Activated CD8-positive, alpha-beta memory T cell treated with anti-CD3 and anti-CD28 coated beads, Interleukin-2, amount 10 ng/mL, durations not matched to agents 7 days and 5 days (primary cell): ENCODE measurements at regions not wholly inside any gene's neighbourhood (a gene's known extent, or its start where the extent isn't known, plus 50 kb on each side); places are given as distances from the start of the nearest gene placed in this dataset.
"Not testable (repeated sequence)": the region's sequence is repeated elsewhere in the genome, so short reads cannot be mapped to it uniquely, and the experiment has no call there.

Experiments
- ATAC-seq: fragments of 150-1000 bp; cut with Tn5 transposase; one replicate; pipeline ENCODE4 v1.10.0; 2021; ENCODE audit warnings: moderate library complexity
- CTCF ChIA-PET: fragments of 350-600 bp; sonication (Branson Sonifier 250); formaldehyde crosslinking; loops from one replicate; lab custom pipeline; 2021; ENCODE audit warnings: antibody characterized with exemption; lab: Charles Lee
- DNase-seq: peaks from one replicate; pipeline ENCODE4 v3.0.0-alpha.2; 2020
- H3K27ac Mint-ChIP-seq: one replicate; pipeline ENCODE4 v1.8.0; 2021; ENCODE audit warnings: mild to moderate bottlenecking, mixed read lengths
- H3K27me3 Mint-ChIP-seq: one replicate; pipeline ENCODE4 v1.8.0; 2021; ENCODE audit warnings: mixed read lengths
- H3K36me3 Mint-ChIP-seq: one replicate; pipeline ENCODE4 v1.8.0; 2021; ENCODE audit warnings: mild to moderate bottlenecking, mixed read lengths
- H3K4me1 Mint-ChIP-seq: one replicate; pipeline ENCODE4 v1.8.0; 2021; ENCODE audit warnings: mixed read lengths
- H3K4me3 Mint-ChIP-seq: one replicate; pipeline ENCODE4 v1.8.0; 2021; ENCODE audit warnings: mild to moderate bottlenecking, moderate library complexity, mixed read lengths
- H3K9me3 Mint-ChIP-seq: one replicate; pipeline ENCODE4 v1.8.0; 2022; ENCODE audit warnings: low read depth, mixed read lengths

GRCh38 chr18:12179029-12179428 is 75.1 kb upstream of the CIDEA start:
- DNase-seq, H3K27ac Mint-ChIP-seq, H3K9me3 Mint-ChIP-seq, H3K4me3 Mint-ChIP-seq, CTCF ChIA-PET, H3K27me3 Mint-ChIP-seq, ATAC-seq, H3K36me3 Mint-ChIP-seq, H3K4me1 Mint-ChIP-seq: not testable (repeated sequence)

DNA sequence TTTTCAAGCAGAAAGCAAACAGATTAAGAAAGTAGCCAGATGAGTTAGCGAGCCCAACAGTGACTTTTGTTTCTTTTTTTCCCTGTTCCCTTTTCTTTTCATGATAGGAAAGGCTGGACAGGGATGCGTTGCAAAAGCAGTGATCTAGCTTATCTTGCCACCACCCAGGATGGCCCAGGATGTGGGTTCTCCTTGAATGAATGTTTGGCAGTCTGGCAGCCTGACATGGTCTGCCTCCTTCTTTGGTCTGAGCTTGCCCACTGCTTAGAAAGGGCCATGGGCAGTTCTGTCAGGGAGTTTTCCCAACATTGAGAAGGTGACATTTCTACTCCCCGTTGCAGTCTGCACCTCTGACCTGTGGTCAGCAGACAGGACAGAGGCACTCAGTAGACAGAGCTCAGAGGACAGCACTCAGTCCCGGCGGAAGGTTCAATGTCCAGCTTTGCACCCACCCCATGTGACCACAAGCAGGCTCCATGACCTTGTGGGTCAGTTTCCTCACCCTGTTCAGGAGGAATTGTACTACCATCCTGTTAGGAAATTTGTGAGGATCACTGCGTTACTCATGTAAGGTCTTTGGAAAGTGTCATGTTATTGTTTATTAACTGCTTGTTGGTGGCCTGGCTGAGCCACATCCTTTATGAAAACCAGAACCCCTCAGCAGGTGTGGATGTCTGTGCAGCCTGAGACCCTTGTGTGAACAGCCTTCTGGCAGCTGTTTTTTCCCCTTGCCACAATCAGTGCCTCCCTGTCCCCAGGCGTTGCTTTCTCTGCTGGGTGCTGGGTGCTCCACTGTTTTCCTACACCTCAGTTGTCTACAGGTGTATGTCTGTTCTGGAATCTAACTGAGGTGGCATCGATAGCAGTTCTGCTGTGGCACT is 74.2 kb upstream of the CIDEA start:
- H3K9me3 Mint-ChIP-seq, H3K27ac Mint-ChIP-seq, CTCF ChIA-PET, H3K27me3 Mint-ChIP-seq, H3K36me3 Mint-ChIP-seq, H3K4me1 Mint-ChIP-seq, ATAC-seq, DNase-seq, H3K4me3 Mint-ChIP-seq: not testable (repeated sequence)

- H3K4me3 Mint-ChIP-seq, ATAC-seq, H3K9me3 Mint-ChIP-seq, H3K36me3 Mint-ChIP-seq, DNase-seq, CTCF ChIA-PET, H3K4me1 Mint-ChIP-seq, H3K27ac Mint-ChIP-seq: not testable (repeated sequence)
- H3K27me3 Mint-ChIP-seq: peaks cover 14% of the 10 kb centered on the region
Observed at GRCh38 chr18:12198797-12199196, 55.4 kb upstream of the CIDEA start.

DNA sequence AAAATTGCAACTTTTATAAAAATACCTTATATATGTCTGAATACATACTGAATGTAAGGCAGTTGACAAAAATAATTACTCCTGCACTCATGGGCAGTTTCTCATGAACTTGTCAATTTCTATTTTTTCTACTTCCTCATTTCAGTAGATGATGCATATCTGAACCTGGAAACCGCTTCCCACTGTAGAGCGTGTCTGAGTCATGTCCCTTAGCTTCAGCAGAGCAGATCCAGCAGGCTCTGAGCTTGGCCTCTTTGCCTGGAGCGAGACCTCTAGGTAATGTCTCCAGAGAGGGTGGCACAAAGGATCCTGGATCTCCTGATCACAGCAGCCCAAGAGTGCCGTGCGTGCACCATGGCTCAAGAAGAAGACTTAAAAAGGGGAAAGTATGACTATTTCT is 54.0 kb upstream of the CIDEA start:
- DNase-seq: peak; percentile 49
- H3K27ac Mint-ChIP-seq, CTCF ChIA-PET, H3K36me3 Mint-ChIP-seq, H3K9me3 Mint-ChIP-seq, H3K4me3 Mint-ChIP-seq, H3K4me1 Mint-ChIP-seq: not testable (repeated sequence)
- ATAC-seq: peak; percentile 91
- peaks cover 14% of the 10 kb centered on the region for H3K27me3 Mint-ChIP-seq
